Karpas-422 (cell line): ENCODE measurements at regions not wholly inside any gene's neighbourhood (a gene's known extent, or its start where the extent isn't known, plus 50 kb on each side); places are given as distances from the start of the nearest gene placed in this dataset.

Experiments
- DNase-seq: peaks from one replicate; pipeline ENCODE4 v3.0.0-alpha.2; 2015
- H2AFZ ChIP-seq: fragments of 200-600 bp; sonication (generic); 2 replicates; pipeline ENCODE4 v1.6.1; 2014; ENCODE audit warnings: antibody characterized with exemption, low read length, mixed read lengths
- H3K27ac ChIP-seq: fragments of 200-600 bp; sonication (generic); 2 replicates; pipeline ENCODE4 v1.5.1; 2014; ENCODE audit warnings: mild to moderate bottlenecking, low read length, moderate library complexity
- H3K27me3 ChIP-seq: fragments of 200-600 bp; sonication (generic); 2 replicates; pipeline ENCODE4 v1.6.1; 2014; ENCODE audit warnings: low read length, mixed read lengths
- H3K36me3 ChIP-seq: fragments of 200-600 bp; sonication (generic); 2 replicates; pipeline ENCODE4 v1.6.1; 2014; ENCODE audit warnings: low read length, mixed read lengths; ENCODE audit not compliant: insufficient read depth
- H3K4me1 ChIP-seq: fragments of 200-600 bp; sonication (generic); 2 replicates; pipeline ENCODE4 v1.6.1; 2014; ENCODE audit warnings: mild to moderate bottlenecking, low read length, mixed read lengths
- H3K4me2 ChIP-seq: fragments of 200-600 bp; sonication (generic); 2 replicates; pipeline ENCODE4 v1.6.1; 2014; ENCODE audit warnings: low read length, low read depth, mild to moderate bottlenecking; ENCODE audit not compliant: poor library complexity, severe bottlenecking
- H3K4me3 ChIP-seq: fragments of 200-600 bp; sonication (generic); 2 replicates; pipeline ENCODE4 v1.5.1; 2014; ENCODE audit warnings: mild to moderate bottlenecking, antibody characterized with exemption, low read length, mixed read lengths
- H3K79me2 ChIP-seq: fragments of 200-600 bp; sonication (generic); 2 replicates; pipeline ENCODE4 v1.6.1; 2014; ENCODE audit warnings: mild to moderate bottlenecking, low read length, mixed read lengths
- H3K9ac ChIP-seq: fragments of 200-600 bp; sonication (generic); 2 replicates; pipeline ENCODE4 v1.6.0; 2014; ENCODE audit warnings: low read length
- H3K9me2 ChIP-seq: fragments of 200-600 bp; sonication (generic), shearing (Covaris generic); replicated peaks from 2 replicates; pipeline ENCODE4 v1.6.0; 2014; ENCODE audit warnings: mild to moderate bottlenecking, low read length, moderate library complexity; ENCODE audit not compliant: insufficient read depth
- H3K9me3 ChIP-seq: fragments of 300-700, 200-600 bp; sonication (generic); 2 replicates; pipeline ENCODE4 v1.6.1; 2014; ENCODE audit warnings: low read length, mixed read lengths
- H4K20me1 ChIP-seq: fragments of 200-600 bp; sonication (generic); 2 replicates; pipeline ENCODE4 v1.6.1; 2014; ENCODE audit warnings: mild to moderate bottlenecking, antibody characterized with exemption, low read length, low read depth; ENCODE audit not compliant: insufficient read depth

DNA sequence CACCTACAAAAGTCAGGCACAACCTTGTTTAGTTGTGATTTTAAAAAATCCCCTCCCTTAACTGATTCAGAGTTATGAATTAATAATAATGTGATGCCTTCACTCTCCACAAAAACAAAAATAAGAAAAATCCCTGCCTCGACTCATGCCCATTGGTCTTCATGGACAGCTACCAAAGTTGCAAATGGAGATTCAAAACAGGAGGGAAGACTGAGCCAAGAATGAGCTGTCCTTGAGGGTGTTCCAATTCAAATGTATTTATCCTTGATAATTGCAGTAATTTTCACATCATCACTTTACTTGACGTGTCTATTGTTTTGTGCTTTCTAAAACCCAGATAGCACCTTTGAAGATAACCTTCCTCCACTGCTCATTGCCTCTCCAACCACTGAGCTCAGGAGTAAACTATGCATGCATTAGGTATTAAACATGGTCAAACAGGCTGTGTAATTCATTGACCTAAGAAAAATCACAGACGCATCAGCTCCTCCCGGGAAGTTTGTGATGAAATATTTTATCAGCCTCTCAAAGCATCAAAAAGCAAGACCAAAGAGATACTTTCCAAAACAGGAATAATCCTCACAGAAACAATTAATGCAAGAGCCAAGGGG, 712.7 kb upstream of the IGFBP3 start:
- Histone ChIP-seq H3K9ac (no peak overlapping the region), H3K27me3 (no peaks in the 10 kb centered on the region), H3K4me3 (no peak overlapping the region), H3K4me2 (no peak overlapping the region), H4K20me1 (no peaks in the 10 kb centered on the region), H2AFZ (no peak overlapping the region), H3K79me2 (no peaks in the 10 kb centered on the region), H3K9me2 (no peaks in the 10 kb centered on the region), H3K36me3 (no peaks in the 10 kb centered on the region), H3K4me1 (no peaks in the 10 kb centered on the region), H3K27ac (no peak overlapping the region), H3K9me3 (no peaks in the 10 kb centered on the region)
- DNase-seq, result no peak

DNA sequence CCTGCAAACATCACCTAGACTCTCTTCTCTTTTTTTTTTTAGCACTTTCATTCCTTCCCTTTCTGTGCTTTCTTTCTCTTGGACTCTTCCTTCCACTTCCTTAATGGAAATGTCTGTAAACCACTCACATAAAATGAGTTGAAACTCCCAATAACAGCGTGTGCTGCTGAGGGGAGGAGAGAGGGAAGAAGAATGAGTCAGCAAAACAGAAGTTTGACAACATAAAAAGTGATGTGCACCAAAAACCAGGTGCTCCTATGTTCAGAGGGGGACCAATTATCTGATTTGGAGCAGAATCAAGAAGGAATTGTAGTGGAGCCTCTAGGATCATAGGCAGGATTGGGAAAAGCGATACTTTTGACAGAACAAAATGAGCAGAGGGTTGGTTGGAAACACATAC, 712.1 kb upstream of the IGFBP3 start:
- H3K4me1 ChIP-seq, result no peaks in the 10 kb centered on the region
- H3K4me3 ChIP-seq, result no peak overlapping the region
- H3K9ac ChIP-seq, result no peak overlapping the region
- no peak overlapping the region for H2AFZ ChIP-seq
- no peak for DNase-seq
- H4K20me1 ChIP-seq, result no peaks in the 10 kb centered on the region
- H3K36me3 ChIP-seq, result no peaks in the 10 kb centered on the region
- no peaks in the 10 kb centered on the region for H3K9me3 ChIP-seq
- H3K9me2 ChIP-seq, result no peaks in the 10 kb centered on the region
- H3K27me3 ChIP-seq, result no peaks in the 10 kb centered on the region
- no peak overlapping the region for H3K27ac ChIP-seq
- no peak overlapping the region for H3K4me2 ChIP-seq
- no peaks in the 10 kb centered on the region for H3K79me2 ChIP-seq

DNA sequence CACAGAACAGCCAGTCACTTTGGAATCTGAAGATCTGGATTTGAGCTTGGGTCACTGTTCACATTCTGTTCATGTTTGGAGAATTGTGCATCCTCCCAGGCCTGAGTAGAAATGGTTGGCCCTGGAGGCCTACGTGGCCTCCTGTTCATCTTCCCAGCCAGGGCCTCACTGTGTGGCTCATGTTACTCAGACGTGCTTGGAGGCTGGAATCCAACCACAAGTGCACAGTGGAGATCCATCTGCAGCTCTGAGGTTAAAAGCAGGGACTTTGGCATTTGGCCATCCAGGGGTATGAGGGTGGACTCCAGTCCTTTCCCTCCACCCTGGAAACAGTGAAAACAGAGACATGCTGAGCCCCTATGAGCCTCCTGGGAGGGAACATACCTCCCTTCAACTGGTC, 709.0 kb upstream of the IGFBP3 start:
- H3K36me3 ChIP-seq, result no peaks in the 10 kb centered on the region
- no peak overlapping the region for H3K27ac ChIP-seq
- H3K27me3 ChIP-seq, result no peaks in the 10 kb centered on the region
- no peak overlapping the region for H3K4me3 ChIP-seq
- no peaks in the 10 kb centered on the region for H4K20me1 ChIP-seq
- H3K4me2 ChIP-seq, result no peak overlapping the region
- H3K9me2 ChIP-seq, result no peaks in the 10 kb centered on the region
- H3K79me2 ChIP-seq, result no peaks in the 10 kb centered on the region
- no peak for DNase-seq
- no peaks in the 10 kb centered on the region for H3K4me1 ChIP-seq
- H2AFZ ChIP-seq, result no peak overlapping the region
- no peak overlapping the region for H3K9ac ChIP-seq
- no peaks in the 10 kb centered on the region for H3K9me3 ChIP-seq

DNA sequence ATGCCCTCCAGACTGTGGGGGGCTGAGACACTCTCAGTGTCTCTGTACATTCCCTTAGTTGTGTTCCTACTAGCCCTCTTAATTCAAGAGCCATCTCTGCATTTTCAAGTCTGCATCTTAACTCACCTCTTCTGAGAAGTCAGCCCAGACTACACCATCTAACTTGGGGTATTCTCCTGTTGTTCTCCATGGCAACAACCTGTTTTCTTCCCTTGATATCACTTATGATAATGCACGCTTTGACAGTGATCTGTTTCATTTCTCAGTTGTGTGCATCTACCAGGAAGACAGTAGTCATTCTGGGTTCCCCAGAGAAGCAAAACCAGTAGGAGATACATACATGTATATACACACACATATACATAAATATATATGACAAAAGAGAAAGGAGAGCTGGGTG, 707.3 kb upstream of the IGFBP3 start:
- H3K36me3 ChIP-seq, result no peaks in the 10 kb centered on the region
- no peak overlapping the region for H3K27ac ChIP-seq
- no peak overlapping the region for H3K4me3 ChIP-seq
- H4K20me1 ChIP-seq, result no peaks in the 10 kb centered on the region
- H3K4me1 ChIP-seq, result no peaks in the 10 kb centered on the region
- no peak overlapping the region for H3K4me2 ChIP-seq
- H3K9me2 ChIP-seq, result no peaks in the 10 kb centered on the region
- no peak for DNase-seq
- no peak overlapping the region for H2AFZ ChIP-seq
- H3K9me3 ChIP-seq, result no peaks in the 10 kb centered on the region
- H3K9ac ChIP-seq, result no peak overlapping the region
- no peaks in the 10 kb centered on the region for H3K79me2 ChIP-seq
- no peaks in the 10 kb centered on the region for H3K27me3 ChIP-seq

DNA sequence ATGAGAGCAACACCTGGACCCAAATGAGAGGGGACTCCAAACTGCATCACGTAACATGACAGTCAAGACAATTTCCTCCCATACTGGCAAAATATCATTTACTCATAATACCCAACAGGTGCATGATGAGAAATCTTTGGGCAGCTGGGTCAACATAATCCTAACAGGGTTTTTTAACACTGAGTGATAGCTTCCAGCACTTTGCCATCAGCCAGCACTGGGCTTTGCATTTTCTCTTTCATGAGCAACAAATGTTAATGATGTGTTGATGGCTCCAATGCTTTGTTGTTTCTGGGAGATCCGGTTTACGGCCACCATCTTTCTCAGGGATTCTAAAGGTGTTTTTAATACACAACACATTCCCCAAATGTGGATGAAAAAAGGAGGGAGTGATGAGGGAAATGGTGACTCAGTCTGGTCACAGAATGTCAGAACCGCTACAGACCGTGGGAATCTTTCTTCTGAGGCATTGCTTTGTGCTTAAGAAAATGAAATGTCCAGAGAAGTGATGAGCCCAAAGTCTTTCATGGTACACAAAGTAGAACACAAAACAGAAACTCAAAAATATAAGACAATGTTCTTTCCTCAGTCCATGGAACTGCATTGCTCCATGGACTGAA, 705.7 kb upstream of the IGFBP3 start:
- no peak overlapping the region for H3K4me2 ChIP-seq
- H3K79me2 ChIP-seq, result no peaks in the 10 kb centered on the region
- H3K36me3 ChIP-seq, result no peaks in the 10 kb centered on the region
- no peaks in the 10 kb centered on the region for H3K4me1 ChIP-seq
- no peak overlapping the region for H2AFZ ChIP-seq
- no peaks in the 10 kb centered on the region for H4K20me1 ChIP-seq
- no peak overlapping the region for H3K9ac ChIP-seq
- H3K27ac ChIP-seq, result no peak overlapping the region
- H3K9me2 ChIP-seq, result no peaks in the 10 kb centered on the region
- DNase-seq, result no peak
- H3K9me3 ChIP-seq, result no peaks in the 10 kb centered on the region
- no peak overlapping the region for H3K4me3 ChIP-seq
- no peaks in the 10 kb centered on the region for H3K27me3 ChIP-seq

DNA sequence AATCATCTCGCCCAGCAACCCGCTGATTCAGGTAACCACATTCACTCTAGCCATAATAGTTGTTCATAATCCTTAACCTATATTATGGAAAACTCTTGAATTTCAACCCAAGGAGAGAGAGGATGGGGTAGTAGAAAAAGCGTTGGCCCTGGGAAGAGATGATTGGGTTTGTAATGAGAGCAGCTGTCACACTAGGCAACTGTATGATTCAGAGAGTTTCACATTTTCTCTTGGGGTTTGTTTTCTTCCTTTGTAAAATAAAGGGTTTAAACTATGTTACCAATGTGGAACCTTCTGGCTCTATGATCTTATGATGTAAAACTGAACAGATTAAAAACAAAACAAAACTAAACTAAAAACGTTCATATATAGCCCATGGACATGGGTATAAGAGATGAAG, 705.2 kb upstream of the IGFBP3 start:
- no peaks in the 10 kb centered on the region for H3K27me3 ChIP-seq
- H3K9me2 ChIP-seq, result no peaks in the 10 kb centered on the region
- no peaks in the 10 kb centered on the region for H3K9me3 ChIP-seq
- no peaks in the 10 kb centered on the region for H3K36me3 ChIP-seq
- H2AFZ ChIP-seq, result no peak overlapping the region
- H3K4me3 ChIP-seq, result no peak overlapping the region
- DNase-seq, result no peak
- no peak overlapping the region for H3K27ac ChIP-seq
- no peak overlapping the region for H3K9ac ChIP-seq
- no peaks in the 10 kb centered on the region for H3K79me2 ChIP-seq
- no peak overlapping the region for H3K4me2 ChIP-seq
- no peaks in the 10 kb centered on the region for H3K4me1 ChIP-seq
- H4K20me1 ChIP-seq, result no peaks in the 10 kb centered on the region

DNA sequence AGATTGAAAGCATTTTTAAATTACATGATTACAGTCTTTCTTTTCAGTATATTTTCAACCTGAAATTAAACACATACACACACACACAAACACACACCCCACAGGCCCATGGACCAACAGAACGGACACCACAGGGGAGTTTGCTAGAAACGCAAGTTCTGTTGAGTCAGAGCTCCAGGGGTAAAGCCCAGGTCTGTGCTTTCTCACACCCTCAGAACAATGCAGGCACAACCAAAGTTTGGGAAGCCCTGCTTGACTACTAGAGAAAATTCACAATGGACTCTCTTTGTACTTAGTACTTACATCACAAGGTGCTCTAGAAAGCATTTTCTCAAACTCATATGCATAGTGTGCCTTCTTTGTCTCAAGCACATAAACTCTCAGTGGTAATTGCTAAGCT, 704.0 kb upstream of the IGFBP3 start:
- no peak for DNase-seq
- H3K4me1 ChIP-seq, result no peaks in the 10 kb centered on the region
- no peaks in the 10 kb centered on the region for H4K20me1 ChIP-seq
- no peak overlapping the region for H3K4me3 ChIP-seq
- H3K36me3 ChIP-seq, result no peaks in the 10 kb centered on the region
- no peaks in the 10 kb centered on the region for H3K9me3 ChIP-seq
- no peaks in the 10 kb centered on the region for H3K79me2 ChIP-seq
- H3K4me2 ChIP-seq, result no peak overlapping the region
- H3K27me3 ChIP-seq, result no peaks in the 10 kb centered on the region
- no peak overlapping the region for H2AFZ ChIP-seq
- no peak overlapping the region for H3K27ac ChIP-seq
- no peaks in the 10 kb centered on the region for H3K9me2 ChIP-seq
- no peak overlapping the region for H3K9ac ChIP-seq

DNA sequence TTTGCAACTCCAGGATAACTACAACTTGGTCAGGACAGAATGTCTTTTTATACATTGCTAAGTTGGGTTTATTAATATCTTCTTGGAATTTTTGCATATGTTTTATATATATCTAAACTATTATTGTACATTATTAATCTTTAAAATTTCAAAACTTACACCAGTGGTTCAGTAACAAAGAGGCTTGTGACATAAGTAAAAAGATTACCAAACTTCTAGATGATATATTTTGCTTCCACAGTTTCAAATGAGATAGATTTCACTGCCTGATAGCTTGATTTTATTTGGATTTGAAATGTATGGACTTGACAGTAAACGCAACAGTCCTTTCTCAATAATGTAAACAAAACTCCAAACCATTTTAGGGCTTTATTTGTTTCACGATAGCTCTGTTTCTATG, 701.2 kb upstream of the IGFBP3 start:
- DNase-seq, result no peak
- no peak overlapping the region for H2AFZ ChIP-seq
- no peak overlapping the region for H3K4me2 ChIP-seq
- no peaks in the 10 kb centered on the region for H3K27me3 ChIP-seq
- H3K9me2 ChIP-seq, result no peaks in the 10 kb centered on the region
- no peaks in the 10 kb centered on the region for H3K9me3 ChIP-seq
- H3K4me1 ChIP-seq, result no peaks in the 10 kb centered on the region
- no peak overlapping the region for H3K4me3 ChIP-seq
- no peak overlapping the region for H3K27ac ChIP-seq
- H3K36me3 ChIP-seq, result no peaks in the 10 kb centered on the region
- H3K9ac ChIP-seq, result no peak overlapping the region
- no peaks in the 10 kb centered on the region for H3K79me2 ChIP-seq
- no peaks in the 10 kb centered on the region for H4K20me1 ChIP-seq
